ENCODE measurements at regions not wholly inside any gene's neighbourhood (a gene's known extent, or its start where the extent isn't known, plus 50 kb on each side); places are given as distances from the start of the nearest gene placed in this dataset.

DNA sequence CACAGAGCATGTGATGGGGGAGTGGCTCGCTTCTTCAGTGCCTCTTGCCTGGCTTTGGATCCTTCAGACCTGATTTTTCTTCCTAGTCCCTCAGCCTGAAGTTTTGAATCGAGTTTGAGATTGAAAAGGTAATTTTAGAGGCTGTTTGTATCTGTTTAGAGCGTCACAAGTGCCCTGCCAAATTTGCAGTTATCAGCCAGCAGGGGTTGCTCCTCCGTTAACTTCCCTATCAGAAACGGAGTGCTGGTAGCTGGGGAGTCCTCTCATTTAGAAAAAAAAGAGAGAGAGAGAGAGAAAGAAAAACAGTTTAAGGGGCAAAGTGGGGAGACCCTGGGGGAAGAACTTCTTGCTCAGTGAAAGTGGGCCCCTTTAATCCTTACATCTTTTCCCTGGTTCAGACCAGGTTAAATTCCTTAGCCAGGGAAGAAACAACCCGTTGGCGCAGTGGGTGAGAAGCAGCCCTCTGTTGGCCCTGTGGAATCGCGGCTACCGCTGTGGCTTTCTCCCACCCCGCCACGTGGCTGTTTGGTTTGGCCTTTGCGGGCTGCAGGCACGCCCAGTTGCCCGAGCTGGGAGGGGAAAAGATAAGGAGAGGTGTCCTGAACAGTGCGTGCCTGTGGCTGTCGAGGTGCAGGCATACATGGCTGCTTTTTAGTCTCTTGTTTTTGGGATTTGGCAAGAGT is 576.7 kb upstream of the ACO1 start:
- TF ChIP-seq, protein P1, sequence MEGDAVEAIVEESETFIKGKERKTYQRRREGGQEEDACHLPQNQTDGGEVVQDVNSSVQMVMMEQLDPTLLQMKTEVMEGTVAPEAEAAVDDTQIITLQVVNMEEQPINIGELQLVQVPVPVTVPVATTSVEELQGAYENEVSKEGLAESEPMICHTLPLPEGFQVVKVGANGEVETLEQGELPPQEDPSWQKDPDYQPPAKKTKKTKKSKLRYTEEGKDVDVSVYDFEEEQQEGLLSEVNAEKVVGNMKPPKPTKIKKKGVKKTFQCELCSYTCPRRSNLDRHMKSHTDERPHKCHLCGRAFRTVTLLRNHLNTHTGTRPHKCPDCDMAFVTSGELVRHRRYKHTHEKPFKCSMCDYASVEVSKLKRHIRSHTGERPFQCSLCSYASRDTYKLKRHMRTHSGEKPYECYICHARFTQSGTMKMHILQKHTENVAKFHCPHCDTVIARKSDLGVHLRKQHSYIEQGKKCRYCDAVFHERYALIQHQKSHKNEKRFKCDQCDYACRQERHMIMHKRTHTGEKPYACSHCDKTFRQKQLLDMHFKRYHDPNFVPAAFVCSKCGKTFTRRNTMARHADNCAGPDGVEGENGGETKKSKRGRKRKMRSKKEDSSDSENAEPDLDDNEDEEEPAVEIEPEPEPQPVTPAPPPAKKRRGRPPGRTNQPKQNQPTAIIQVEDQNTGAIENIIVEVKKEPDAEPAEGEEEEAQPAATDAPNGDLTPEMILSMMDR (conservative IDR thresholded peaks at IDR 0.05) = peak; percentile 77
- TF ChIP-seq ZFX (IDR thresholded peaks at IDR 0.05) = no peak

All from C4-2B (cell line).